ENCODE measurements at regions not wholly inside any gene's neighbourhood (a gene's known extent, or its start where the extent isn't known, plus 50 kb on each side); places are given as distances from the start of the nearest gene placed in this dataset.

- TF ChIP-seq CTCF (IDR thresholded peaks at IDR 0.05) = peak in 5 of 6 experiments; percentile 5 to 48 (median 31)
- no peak for TF ChIP-seq POLR2A (IDR thresholded peaks at IDR 0.05)
Observed at GRCh38 chr2:204072443-204073324, 136.1 kb downstream of the ICOS start.
